Body of pancreas (tissue), 4 donors: ENCODE measurements at regions not wholly inside any gene's neighbourhood (a gene's known extent, or its start where the extent isn't known, plus 50 kb on each side); places are given as distances from the start of the nearest gene placed in this dataset.

ENCODE experiments used
- POLR2A ChIP-seq, 3 donors: fragments of 450-650 bp; IDR thresholded peaks; one replicate each; pipeline ENCODE4 v1.6.1; 2016; ENCODE audit warnings: antibody characterized with exemption in 3 of 3, mild to moderate bottlenecking in 2 of 3
- TF ChIP-seq, protein P1 (sequence below), 7 experiments: fragments of 450-650 bp in 4 of 7; fragments of 200-600 bp in 3 of 7; sonication (generic) in 3 of 7; IDR thresholded peaks; one replicate each; pipeline ENCODE4 v1.5.1; 2016 to 2019; ENCODE audit warnings: antibody characterized with exemption in 7 of 7

DNA sequence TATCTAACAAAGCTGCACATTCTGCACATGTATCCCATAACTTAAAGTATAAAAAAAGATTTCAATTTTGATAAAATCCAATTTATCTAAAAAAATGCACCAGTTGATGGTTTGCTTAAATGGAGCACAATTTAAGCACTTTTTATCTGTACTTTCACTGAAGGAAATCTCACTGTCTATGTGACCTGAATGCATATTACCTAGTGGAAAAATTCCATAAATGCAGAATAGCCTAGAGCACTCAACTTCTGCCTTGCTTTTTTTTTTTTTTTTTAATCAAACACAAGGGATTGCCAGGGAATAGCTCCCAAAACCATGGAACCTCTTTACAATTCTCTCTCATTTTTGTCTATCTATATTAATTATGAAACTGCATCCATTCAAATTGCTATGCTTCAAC is 80.4 kb downstream of the RFPL4B start:
- TF ChIP-seq, protein P1, sequence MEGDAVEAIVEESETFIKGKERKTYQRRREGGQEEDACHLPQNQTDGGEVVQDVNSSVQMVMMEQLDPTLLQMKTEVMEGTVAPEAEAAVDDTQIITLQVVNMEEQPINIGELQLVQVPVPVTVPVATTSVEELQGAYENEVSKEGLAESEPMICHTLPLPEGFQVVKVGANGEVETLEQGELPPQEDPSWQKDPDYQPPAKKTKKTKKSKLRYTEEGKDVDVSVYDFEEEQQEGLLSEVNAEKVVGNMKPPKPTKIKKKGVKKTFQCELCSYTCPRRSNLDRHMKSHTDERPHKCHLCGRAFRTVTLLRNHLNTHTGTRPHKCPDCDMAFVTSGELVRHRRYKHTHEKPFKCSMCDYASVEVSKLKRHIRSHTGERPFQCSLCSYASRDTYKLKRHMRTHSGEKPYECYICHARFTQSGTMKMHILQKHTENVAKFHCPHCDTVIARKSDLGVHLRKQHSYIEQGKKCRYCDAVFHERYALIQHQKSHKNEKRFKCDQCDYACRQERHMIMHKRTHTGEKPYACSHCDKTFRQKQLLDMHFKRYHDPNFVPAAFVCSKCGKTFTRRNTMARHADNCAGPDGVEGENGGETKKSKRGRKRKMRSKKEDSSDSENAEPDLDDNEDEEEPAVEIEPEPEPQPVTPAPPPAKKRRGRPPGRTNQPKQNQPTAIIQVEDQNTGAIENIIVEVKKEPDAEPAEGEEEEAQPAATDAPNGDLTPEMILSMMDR (IDR thresholded peaks at IDR 0.05), result no peak
- TF ChIP-seq POLR2A (IDR thresholded peaks at IDR 0.05), result no peak
